Thyroid gland (tissue), 4 donors: ENCODE measurements at regions not wholly inside any gene's neighbourhood (a gene's known extent, or its start where the extent isn't known, plus 50 kb on each side); places are given as distances from the start of the nearest gene placed in this dataset.

Experiments used
- DNase-seq, 2 donors: peaks; one replicate each; pipeline ENCODE4 v3.0.0-alpha.2; 2019
- H3K27ac ChIP-seq, 3 donors: fragments of 200-600 bp; sonication (generic); 1 replicate in 2 of 3; 2 replicates in 1 of 3; pipeline ENCODE4 v1.5.1; 2016 to 2019; ENCODE audit warnings: mild to moderate bottlenecking in 1 of 3, moderate library complexity in 1 of 3
- H3K27me3 ChIP-seq: fragments of 200-600 bp; sonication (generic); one replicate; pipeline ENCODE4 v1.5.1; 2019
- H3K36me3 ChIP-seq, 2 donors: fragments of 200-600 bp; sonication (generic); one replicate each; pipeline ENCODE4 v1.5.1; 2016 to 2019
- H3K4me1 ChIP-seq, 2 donors: fragments of 200-600 bp; sonication (generic); one replicate each; pipeline ENCODE4 v1.5.1; 2017 to 2019
- H3K4me3 ChIP-seq, 3 donors: fragments of 200-600 bp; sonication (generic); replicated peaks in 1 of 3; 1 replicate in 2 of 3; 2 replicates in 1 of 3; pipeline ENCODE4 v1.5.1; 2016; ENCODE audit warnings: mild to moderate bottlenecking in 1 of 3
- H3K9me3 ChIP-seq: fragments of 200-600 bp; sonication (generic); one replicate; pipeline ENCODE4 v1.5.1; 2017
- POLR2A ChIP-seq, 2 donors: fragments of 450-650 bp; IDR thresholded peaks; one replicate each; pipeline ENCODE4 v1.6.1; 2017; ENCODE audit warnings: antibody characterized with exemption in 2 of 2, mild to moderate bottlenecking in 2 of 2, moderate library complexity in 1 of 2
- WGBS, 2 donors: methylation state at CpG; one replicate each; pipeline ENCODE4 v1.1.5; 2017; 5-methylcytosine and 5-hydroxymethylcytosine counted together
- intact Hi-C: fragments of 100-400 bp; cut with DNase I; formaldehyde crosslinking; loops from one replicate; pipeline ENCODE4 v1.15.1; 2023
- TF ChIP-seq, protein P1 (sequence below), 6 experiments: fragments of 200-600 bp in 3 of 6; fragments of 450-650 bp in 3 of 6; sonication (generic) in 3 of 6; IDR thresholded peaks; one replicate each; pipeline ENCODE4 v1.5.1; 2016 to 2019; ENCODE audit warnings: antibody characterized with exemption in 6 of 6, mild to moderate bottlenecking in 2 of 6, inconsistent platforms in 1 of 6, moderate library complexity in 1 of 6

- Histone ChIP-seq H3K27ac (no peak overlapping the region), H3K27me3 (no peaks in the 10 kb centered on the region), H3K9me3 (no peaks in the 10 kb centered on the region), H3K4me3 (no peak overlapping the region), H3K4me1 (no peaks in the 10 kb centered on the region), H3K36me3 (no peaks in the 10 kb centered on the region)
- TF ChIP-seq, protein P1, sequence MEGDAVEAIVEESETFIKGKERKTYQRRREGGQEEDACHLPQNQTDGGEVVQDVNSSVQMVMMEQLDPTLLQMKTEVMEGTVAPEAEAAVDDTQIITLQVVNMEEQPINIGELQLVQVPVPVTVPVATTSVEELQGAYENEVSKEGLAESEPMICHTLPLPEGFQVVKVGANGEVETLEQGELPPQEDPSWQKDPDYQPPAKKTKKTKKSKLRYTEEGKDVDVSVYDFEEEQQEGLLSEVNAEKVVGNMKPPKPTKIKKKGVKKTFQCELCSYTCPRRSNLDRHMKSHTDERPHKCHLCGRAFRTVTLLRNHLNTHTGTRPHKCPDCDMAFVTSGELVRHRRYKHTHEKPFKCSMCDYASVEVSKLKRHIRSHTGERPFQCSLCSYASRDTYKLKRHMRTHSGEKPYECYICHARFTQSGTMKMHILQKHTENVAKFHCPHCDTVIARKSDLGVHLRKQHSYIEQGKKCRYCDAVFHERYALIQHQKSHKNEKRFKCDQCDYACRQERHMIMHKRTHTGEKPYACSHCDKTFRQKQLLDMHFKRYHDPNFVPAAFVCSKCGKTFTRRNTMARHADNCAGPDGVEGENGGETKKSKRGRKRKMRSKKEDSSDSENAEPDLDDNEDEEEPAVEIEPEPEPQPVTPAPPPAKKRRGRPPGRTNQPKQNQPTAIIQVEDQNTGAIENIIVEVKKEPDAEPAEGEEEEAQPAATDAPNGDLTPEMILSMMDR (IDR thresholded peaks at IDR 0.05) = no peak
- no peak for TF ChIP-seq POLR2A (IDR thresholded peaks at IDR 0.05)
- WGBS, 2 donors = 77 to 87% methylated on average over 2 of the region's 2 CpGs
- DNase-seq = no peak
- intact Hi-C loops = no loop called here
Measured at GRCh38 chr9:107794259-107794658, 304.7 kb upstream of the KLF4 start.

GRCh38 chr9:107793541-107793940, 304.0 kb upstream of the KLF4 start:
- Histone ChIP-seq H3K4me1 (no peaks in the 10 kb centered on the region), H3K4me3 (no peak overlapping the region), H3K27ac (no peak overlapping the region), H3K9me3 (no peaks in the 10 kb centered on the region), H3K36me3 (no peaks in the 10 kb centered on the region), H3K27me3 (no peaks in the 10 kb centered on the region)
- intact Hi-C loops = no loop called here
- TF ChIP-seq POLR2A (IDR thresholded peaks at IDR 0.05) = no peak
- 83 to 89% methylated on average over 1 of the region's 1 CpG for WGBS, 2 donors
- DNase-seq = no peak

GRCh38 chr9:107792596-107792995, 303.0 kb upstream of the KLF4 start:
- TF ChIP-seq POLR2A (IDR thresholded peaks at IDR 0.05) = no peak
- TF ChIP-seq, protein P1 (IDR thresholded peaks at IDR 0.05) = no peak
- WGBS, 2 donors = 83 to 87% methylated on average over 1 of the region's 1 CpG
- Histone ChIP-seq H3K4me1 (no peaks in the 10 kb centered on the region), H3K27ac (no peak overlapping the region), H3K27me3 (no peaks in the 10 kb centered on the region), H3K36me3 (no peaks in the 10 kb centered on the region), H3K9me3 (no peaks in the 10 kb centered on the region), H3K4me3 (no peak overlapping the region)
- no peak for DNase-seq
- intact Hi-C loops = no loop called here

GRCh38 chr9:107792006-107792405, 302.4 kb upstream of the KLF4 start:
- no peak for DNase-seq
- H3K4me1 ChIP-seq = no peaks in the 10 kb centered on the region
- no peak overlapping the region for H3K27ac ChIP-seq
- no peaks in the 10 kb centered on the region for H3K27me3 ChIP-seq
- TF ChIP-seq, protein P1 (IDR thresholded peaks at IDR 0.05) = no peak
- no peak for TF ChIP-seq POLR2A (IDR thresholded peaks at IDR 0.05)
- 82 to 86% methylated on average over 3 of the region's 3 CpGs for whole genome bisulfite sequencing, 2 donors
- no peak overlapping the region for H3K4me3 ChIP-seq
- intact Hi-C loops = no loop called here
- no peaks in the 10 kb centered on the region for H3K36me3 ChIP-seq
- H3K9me3 ChIP-seq = no peaks in the 10 kb centered on the region

DNA sequence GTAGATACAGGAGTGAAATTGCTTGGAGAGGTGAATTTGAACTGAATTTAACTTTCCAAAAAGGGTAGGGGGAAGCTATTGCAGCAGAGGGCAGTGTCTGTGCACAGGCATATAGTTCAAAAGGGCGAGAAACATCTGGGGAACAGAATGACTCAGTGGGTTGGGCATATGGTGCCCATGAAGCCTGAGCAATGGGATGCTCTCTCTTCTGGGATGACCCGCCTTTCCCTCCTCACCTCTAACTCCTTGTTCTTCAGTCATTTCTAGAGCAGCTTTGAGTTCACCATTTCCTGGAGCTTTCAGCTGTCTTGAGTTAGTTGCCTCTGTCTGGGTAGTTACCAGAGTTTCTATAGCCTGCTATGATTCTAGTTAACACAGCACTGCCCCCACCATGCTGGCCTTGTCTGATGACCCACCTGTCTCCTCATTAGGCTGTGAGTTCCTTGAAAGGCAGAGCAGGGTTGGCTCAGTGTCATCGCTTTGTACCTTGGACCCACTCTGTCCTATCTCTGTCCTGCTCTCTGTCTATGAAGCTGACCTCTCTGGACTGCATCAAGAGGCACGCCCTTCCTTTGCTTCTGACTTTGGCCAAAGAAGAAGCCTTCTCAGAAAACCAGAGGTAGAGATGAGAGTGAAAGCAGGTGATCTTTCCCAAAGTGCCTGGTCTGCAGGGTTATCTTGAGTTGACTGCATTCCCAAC, 299.6 kb upstream of the KLF4 start:
- DNase-seq = no peak
- no peak overlapping the region for H3K27ac ChIP-seq
- WGBS, 2 donors = 90 to 99% methylated on average over 4 of the region's 4 CpGs
- intact Hi-C loops = no loop called here
- H3K36me3 ChIP-seq = no peaks in the 10 kb centered on the region
- H3K9me3 ChIP-seq = no peaks in the 10 kb centered on the region
- no peak overlapping the region for H3K4me3 ChIP-seq
- H3K4me1 ChIP-seq = no peaks in the 10 kb centered on the region
- TF ChIP-seq POLR2A (IDR thresholded peaks at IDR 0.05) = no peak
- TF ChIP-seq, protein P1 (IDR thresholded peaks at IDR 0.05) = no peak
- no peaks in the 10 kb centered on the region for H3K27me3 ChIP-seq
